Hepatocyte (in vitro differentiated cells): ENCODE measurements at regions not wholly inside any gene's neighbourhood (a gene's known extent, or its start where the extent isn't known, plus 50 kb on each side); places are given as distances from the start of the nearest gene placed in this dataset.

Experiments used
- CTCF ChIP-seq: fragments of 200-600 bp; sonication (generic); IDR thresholded peaks from 2 replicates; pipeline ENCODE4 v1.5.1; 2016; ENCODE audit warnings: antibody characterized with exemption, mild to moderate bottlenecking; ENCODE audit not compliant: poor library complexity
- EZH2 ChIP-seq: fragments of 200-600 bp; sonication (generic); IDR thresholded peaks from 2 replicates; pipeline ENCODE4 v1.6.1; 2016; ENCODE audit warnings: antibody characterized with exemption, mild to moderate bottlenecking, borderline replicate concordance
- EZH2phosphoT487 ChIP-seq: fragments of 200-600 bp; sonication (generic); IDR thresholded peaks from one replicate; pipeline ENCODE4 v1.6.1; 2018; ENCODE audit warnings: antibody characterized with exemption, mild to moderate bottlenecking, low read depth, moderate library complexity; ENCODE audit not compliant: unreplicated experiment, severe bottlenecking

- TF ChIP-seq CTCF: no peak
- TF ChIP-seq EZH2phosphoT487: no peak
- TF ChIP-seq EZH2: no peak
Measured at GRCh38 chr7:81470724-81471379, 299.0 kb downstream of the HGF start.
